IPS-18c (cell line): ENCODE measurements at regions not wholly inside any gene's neighbourhood (a gene's known extent, or its start where the extent isn't known, plus 50 kb on each side); places are given as distances from the start of the nearest gene placed in this dataset.

ENCODE experiments used
- H3K4me3 ChIP-seq: 2 replicates; pipeline ENCODE4 v1.7.0; 2013; ENCODE audit warnings: low read depth, mild to moderate bottlenecking, low read length, moderate library complexity; ENCODE audit not compliant: insufficient read depth
- H3K9me3 ChIP-seq: one replicate; pipeline ENCODE4 v1.6.1; 2013; ENCODE audit warnings: mild to moderate bottlenecking, low read length, moderate library complexity; ENCODE audit not compliant: control insufficient read depth, insufficient read depth

DNA sequence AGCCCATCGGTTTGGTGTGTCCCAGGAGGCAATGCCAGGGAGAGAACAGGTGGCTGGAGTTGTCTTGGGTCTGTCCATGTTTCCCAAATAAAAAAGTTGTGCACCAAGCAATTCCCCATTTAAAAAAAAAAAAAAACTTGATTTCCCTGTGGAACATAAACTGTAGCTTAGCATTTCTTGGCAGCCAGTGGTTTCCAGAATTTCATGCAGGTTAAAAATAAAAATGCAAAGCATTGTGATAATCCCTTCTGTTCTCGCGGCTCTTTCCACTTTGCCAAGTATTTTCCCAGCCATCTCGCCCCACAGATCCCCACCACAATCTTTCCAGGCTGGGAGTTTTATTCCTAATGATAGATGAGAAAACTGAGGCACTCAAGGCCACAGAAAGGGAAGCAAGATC is 51.4 kb upstream of the MSX1 start:
- no peaks in the 10 kb centered on the region for H3K9me3 ChIP-seq
- no peak overlapping the region for H3K4me3 ChIP-seq

DNA sequence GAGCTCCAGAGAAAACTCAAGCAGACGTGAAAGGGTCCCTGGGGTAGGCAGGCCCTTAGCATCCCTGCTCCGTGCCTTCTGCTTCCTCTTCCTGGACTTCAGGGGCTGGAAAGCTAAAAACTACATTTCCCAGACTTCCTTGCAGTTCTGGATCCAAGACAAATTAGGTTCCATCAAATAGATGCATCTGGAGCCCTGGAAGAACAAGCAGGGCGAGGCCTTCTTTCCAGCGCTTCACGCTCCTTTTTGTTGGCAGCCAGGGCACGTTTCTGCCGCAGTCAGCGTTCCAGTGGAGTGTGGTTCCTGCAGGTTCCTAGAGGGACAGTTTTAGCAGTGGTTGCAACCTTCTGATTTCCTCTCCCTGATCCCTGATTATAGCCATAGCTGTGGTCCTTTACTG is 53.6 kb upstream of the MSX1 start:
- Histone ChIP-seq H3K9me3 (no peaks in the 10 kb centered on the region), H3K4me3 (no peak overlapping the region)

DNA sequence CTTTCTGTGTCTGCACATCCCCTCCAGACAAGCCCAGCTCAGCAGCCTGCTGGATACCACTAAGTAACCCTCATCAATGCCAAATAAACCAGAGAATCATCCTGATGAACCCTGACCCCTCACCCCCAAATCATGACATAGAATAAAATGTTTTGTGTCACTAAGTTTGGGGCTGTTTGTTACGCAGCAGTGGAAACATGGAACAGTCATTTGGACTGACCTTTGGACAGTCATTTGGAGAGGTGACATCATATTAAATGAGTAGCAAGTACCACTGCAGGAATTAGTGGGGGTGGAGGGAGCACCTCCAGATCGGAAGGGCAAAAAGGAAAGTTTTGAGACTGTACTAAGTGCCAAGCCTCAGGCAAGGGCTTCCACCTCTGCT is 55.6 kb upstream of the MSX1 start:
- Histone ChIP-seq H3K9me3 (no peaks in the 10 kb centered on the region), H3K4me3 (no peak overlapping the region)

DNA sequence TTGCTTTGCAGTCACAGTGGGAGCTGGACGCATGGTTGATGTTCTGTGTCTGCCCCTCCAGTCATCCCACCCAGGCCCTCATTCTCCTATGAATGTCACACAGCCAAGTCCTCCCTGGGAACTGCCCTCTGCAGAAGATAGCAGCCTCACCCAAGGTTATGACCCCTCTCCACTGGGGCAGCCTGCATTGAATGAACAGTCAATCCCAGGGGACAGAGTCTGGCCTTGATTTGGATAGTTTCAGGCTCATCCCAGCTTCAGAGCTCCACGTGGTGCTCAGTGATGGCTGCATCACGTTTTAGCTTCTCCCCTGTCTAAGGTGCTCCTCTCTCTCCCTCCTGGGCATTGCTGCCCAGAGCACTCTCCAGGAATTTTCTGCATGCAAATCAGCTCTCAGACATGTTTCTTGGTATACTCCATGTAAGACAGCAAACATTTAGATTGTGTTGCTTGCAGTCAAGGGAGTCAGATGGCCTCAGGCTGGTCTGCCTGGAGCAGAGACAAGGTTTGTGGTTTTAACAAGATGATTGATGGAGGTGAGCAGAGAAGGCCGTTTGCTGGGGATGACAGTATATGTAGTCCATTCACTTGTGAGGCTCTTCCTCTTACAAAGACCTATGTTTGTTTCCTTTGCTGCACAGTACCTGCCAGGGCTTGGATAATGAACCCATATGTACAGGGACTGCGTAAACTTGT is 56.1 kb upstream of the MSX1 start:
- no peak overlapping the region for H3K4me3 ChIP-seq

GRCh38 chr4:4800646-4801408 is 58.6 kb upstream of the MSX1 start:
- H3K4me3 ChIP-seq = no peak overlapping the region
- no peaks in the 10 kb centered on the region for H3K9me3 ChIP-seq

More for the DNA sequence above, 56.1 kb upstream of the MSX1 start:
- H3K9me3 ChIP-seq = no peaks in the 10 kb centered on the region

- Histone ChIP-seq H3K4me3 (no peak overlapping the region), H3K9me3 (peaks cover under 1% of the 10 kb centered on the region)
Observed at GRCh38 chr4:4794421-4794820, 65.0 kb upstream of the MSX1 start.

- no peak overlapping the region for H3K4me3 ChIP-seq
Observed at GRCh38 chr4:4792466-4792865, 67.0 kb upstream of the MSX1 start.

DNA sequence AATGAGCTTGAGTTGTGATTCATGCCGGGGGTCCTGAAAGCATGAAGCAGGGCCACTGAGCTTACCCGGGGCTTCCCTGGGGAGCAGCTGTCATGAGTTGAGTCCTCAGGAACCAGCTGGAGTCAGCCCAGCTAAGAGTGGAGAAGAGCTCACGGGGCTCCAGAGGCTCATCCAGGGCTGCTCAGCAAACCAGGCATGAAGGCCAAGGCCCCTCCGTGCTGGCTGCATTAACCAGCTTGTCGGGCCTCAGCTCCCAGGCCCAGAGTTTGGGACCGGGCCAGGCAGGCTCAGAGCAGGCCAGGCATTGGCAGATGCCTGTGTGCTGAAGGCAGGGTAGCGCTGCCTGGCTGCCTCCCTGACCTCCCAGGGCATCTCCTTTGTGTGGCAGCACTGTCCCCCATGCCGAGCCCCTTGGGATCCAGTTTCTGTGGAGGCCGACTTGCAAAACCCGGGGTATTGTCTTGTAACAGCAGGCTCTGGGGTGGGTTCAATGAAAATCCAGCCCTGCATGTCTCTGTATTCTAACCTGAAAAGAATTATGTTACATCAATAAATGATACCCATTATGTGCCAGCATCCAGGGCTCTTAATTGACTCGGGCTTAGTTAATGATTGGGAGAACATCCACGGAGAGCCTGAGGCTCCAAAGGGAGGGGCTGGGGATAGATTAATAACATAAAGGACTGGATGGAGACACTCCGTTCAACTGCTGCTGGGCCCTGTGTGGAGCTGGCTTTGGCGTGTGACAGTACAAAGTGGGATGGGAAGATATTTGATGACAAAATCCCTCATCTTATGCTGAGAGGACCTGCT is 68.0 kb upstream of the MSX1 start:
- Histone ChIP-seq H3K9me3 (peaks cover 8% of the 10 kb centered on the region), H3K4me3 (no peak overlapping the region)

More at GRCh38 chr4:4792466-4792865, 67.0 kb upstream of the MSX1 start:
- H3K9me3 ChIP-seq = peaks cover 8% of the 10 kb centered on the region

DNA sequence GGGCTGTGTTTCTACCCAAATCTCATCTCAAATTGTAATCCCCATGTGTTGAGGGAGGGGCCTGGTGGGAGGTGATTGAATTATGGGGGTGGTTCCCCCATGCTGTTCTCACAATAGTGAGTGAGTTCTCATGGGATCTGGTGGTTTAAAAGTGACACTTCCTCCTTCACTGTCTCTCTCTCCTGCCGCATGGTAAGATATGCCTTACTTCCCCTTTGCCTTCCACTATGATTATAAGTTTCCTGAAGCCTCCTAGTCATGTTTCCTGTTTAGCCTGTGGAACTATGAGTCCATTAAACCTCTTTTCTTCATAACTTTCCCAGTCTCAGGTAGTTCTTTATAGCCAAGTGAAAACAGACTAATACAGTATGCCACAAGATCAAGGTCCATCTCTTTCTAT is 70.0 kb upstream of the MSX1 start:
- Histone ChIP-seq H3K4me3 (no peak overlapping the region), H3K9me3 (peaks cover 8% of the 10 kb centered on the region)

DNA sequence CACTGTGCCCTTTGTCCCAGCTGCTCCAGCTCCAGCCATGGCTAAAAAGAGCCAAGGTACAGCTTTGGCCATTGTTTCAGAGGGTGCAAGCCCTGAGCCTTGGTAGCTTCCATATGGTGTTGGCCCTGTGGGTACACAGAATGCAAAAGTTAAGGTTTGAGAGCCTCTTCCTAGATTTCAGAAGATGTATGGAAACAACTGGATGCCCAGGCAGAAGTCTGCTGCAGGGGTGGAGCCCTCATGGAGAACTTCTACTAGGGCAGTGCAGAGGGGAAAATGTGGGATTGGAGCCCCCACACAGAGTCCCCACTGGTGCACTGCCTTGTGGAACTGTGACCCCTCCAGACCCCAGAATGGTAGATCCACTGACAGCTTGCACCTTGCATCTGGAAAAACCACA is 70.9 kb upstream of the MSX1 start:
- Histone ChIP-seq H3K9me3 (peaks cover 8% of the 10 kb centered on the region), H3K4me3 (no peak overlapping the region)

DNA sequence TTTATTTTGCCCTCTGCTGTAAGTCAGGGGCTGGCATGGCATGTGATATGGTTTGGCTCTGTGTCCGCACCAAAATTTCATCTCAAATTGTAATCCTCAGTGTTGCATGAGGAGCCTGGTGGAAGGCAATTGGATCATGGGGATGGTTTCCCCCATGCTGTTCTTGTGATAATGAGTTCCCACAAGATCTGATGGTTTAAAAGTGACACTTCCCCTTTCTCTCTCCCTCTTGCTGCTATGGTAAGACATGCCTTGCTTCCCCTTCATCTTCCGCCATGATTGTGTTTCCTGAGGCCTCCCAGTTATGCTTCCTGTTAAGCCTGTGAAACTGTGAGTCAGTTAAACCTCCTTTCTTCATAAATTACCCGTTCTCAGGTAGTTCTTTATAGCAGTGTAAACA is 72.0 kb upstream of the MSX1 start:
- Histone ChIP-seq H3K9me3 (peaks cover 8% of the 10 kb centered on the region), H3K4me3 (no peak overlapping the region)

GRCh38 chr4:4784379-4784778 is 75.1 kb upstream of the MSX1 start:
- H3K9me3 ChIP-seq = peaks cover 7% of the 10 kb centered on the region

DNA sequence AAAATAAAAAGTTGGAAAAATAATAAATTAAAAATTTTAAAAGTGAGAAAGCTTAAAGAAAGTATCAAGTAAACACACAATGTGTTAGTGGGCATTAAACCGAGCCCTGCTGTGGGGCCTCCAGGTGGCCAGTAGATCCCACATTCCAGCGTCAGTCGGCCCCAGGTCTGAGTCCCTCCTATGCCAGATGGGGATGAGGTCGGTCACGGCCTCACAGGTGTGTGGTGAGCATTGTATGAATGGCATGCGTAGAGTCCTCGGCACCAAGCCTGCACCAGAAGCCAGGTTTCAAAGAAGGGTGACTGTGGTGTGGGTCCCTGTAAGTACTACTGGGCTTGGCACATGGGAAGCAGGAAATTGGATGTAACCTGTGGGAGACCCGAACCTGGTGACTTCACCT is 75.6 kb upstream of the MSX1 start:
- peaks cover 2% of the 10 kb centered on the region for H3K9me3 ChIP-seq
- no peak overlapping the region for H3K4me3 ChIP-seq

More at GRCh38 chr4:4784379-4784778, 75.1 kb upstream of the MSX1 start:
- H3K4me3 ChIP-seq = no peak overlapping the region

- Histone ChIP-seq H3K4me3 (no peak overlapping the region), H3K9me3 (peaks cover 2% of the 10 kb centered on the region)
Observed at GRCh38 chr4:4782969-4783368, 76.5 kb upstream of the MSX1 start.

- Histone ChIP-seq H3K4me3 (no peak overlapping the region), H3K9me3 (peaks cover 2% of the 10 kb centered on the region)
Observed at GRCh38 chr4:4781936-4782707, 77.3 kb upstream of the MSX1 start.

- Histone ChIP-seq H3K4me3 (no peak overlapping the region), H3K9me3 (peaks cover 2% of the 10 kb centered on the region)
Observed at GRCh38 chr4:4780729-4781244, 78.7 kb upstream of the MSX1 start.

GRCh38 chr4:4779486-4779885 is 80.0 kb upstream of the MSX1 start:
- H3K9me3 ChIP-seq = peaks cover 2% of the 10 kb centered on the region

More at GRCh38 chr4:4779486-4779885, 80.0 kb upstream of the MSX1 start:
- no peak overlapping the region for H3K4me3 ChIP-seq
